WTC11 (cell line): ENCODE measurements at regions not wholly inside any gene's neighbourhood (a gene's known extent, or its start where the extent isn't known, plus 50 kb on each side); places are given as distances from the start of the nearest gene placed in this dataset.

Source experiments
- ATAC-seq: fragments of 200-7000 bp; cut with Tn5 transposase; 2 replicates; pipeline ENCODE4 v1.10.0; 2021; ENCODE audit warnings: mild to moderate bottlenecking, moderate library complexity
- CTCF ChIA-PET: fragments of 300-600 bp; sonication (Branson Sonifier 250); formaldehyde crosslinking; loops from one replicate; lab custom pipeline; 2021; ENCODE audit warnings: antibody characterized with exemption; lab: Charles Lee
- POLR2A ChIA-PET: fragments of 350-600 bp; sonication (Branson Sonifier 250); formaldehyde crosslinking; loops from one replicate; lab custom pipeline; 2021; ENCODE audit warnings: antibody characterized with exemption; lab: Charles Lee
- DNase-seq: peaks from one replicate; pipeline ENCODE4 v3.0.0; 2021; ENCODE audit warnings: low spot score
- H3K27ac Mint-ChIP-seq: 2 replicates; pipeline ENCODE4 v1.8.0; 2021; ENCODE audit warnings: mixed read lengths
- H3K27me3 Mint-ChIP-seq: 2 replicates; pipeline ENCODE4 v1.8.0; 2021; ENCODE audit warnings: low read depth, mild to moderate bottlenecking, moderate library complexity, mixed read lengths
- H3K36me3 Mint-ChIP-seq: 2 replicates; pipeline ENCODE4 v1.8.0; 2021; ENCODE audit warnings: mixed read lengths
- H3K4me1 Mint-ChIP-seq: 2 replicates; pipeline ENCODE4 v1.8.0; 2022; ENCODE audit warnings: mixed read lengths
- H3K4me3 Mint-ChIP-seq: 2 replicates; pipeline ENCODE4 v1.8.0; 2021; ENCODE audit warnings: mild to moderate bottlenecking, moderate library complexity, mixed read lengths
- H3K9me3 Mint-ChIP-seq: 2 replicates; pipeline ENCODE4 v1.8.0; 2021; ENCODE audit warnings: mixed read lengths
- AR ChIP-seq: fragments of 250-450 bp; sonication (Bioruptor Pico); IDR thresholded peaks from 2 replicates; pipeline ENCODE4 v1.9.0; 2021; ENCODE audit warnings: mild to moderate bottlenecking
- ATF3 ChIP-seq: sonication (generic); formaldehyde crosslinking; conservative IDR thresholded peaks from 2 replicates; pipeline ENCODE4 v1.8.1; 2022; ENCODE audit warnings: mild to moderate bottlenecking, missing genetic modification reagents
- CREB1 ChIP-seq: sonication (generic); formaldehyde crosslinking; IDR thresholded peaks from 2 replicates; pipeline ENCODE4 v1.8.0; 2023; ENCODE audit warnings: mild to moderate bottlenecking, missing genetic modification reagents
- CREM ChIP-seq: sonication (generic); formaldehyde crosslinking; IDR thresholded peaks from 2 replicates; pipeline ENCODE4 v1.8.1; 2022; ENCODE audit warnings: mild to moderate bottlenecking, missing genetic modification reagents, moderate library complexity
- ERG ChIP-seq: fragments of 250-450 bp; sonication (Bioruptor Pico); IDR thresholded peaks from 2 replicates; pipeline ENCODE4 v1.8.0; 2021; ENCODE audit warnings: mild to moderate bottlenecking
- ESRRA ChIP-seq: sonication (generic); formaldehyde crosslinking; IDR thresholded peaks from 2 replicates; pipeline ENCODE4 v1.8.1; 2022; ENCODE audit warnings: mild to moderate bottlenecking, missing genetic modification reagents, borderline replicate concordance
- GABPB1 ChIP-seq: sonication (generic); formaldehyde crosslinking; IDR thresholded peaks from 2 replicates; pipeline ENCODE4 v1.8.1; 2023; ENCODE audit warnings: mild to moderate bottlenecking, missing genetic modification reagents
- KAT7 ChIP-seq: sonication (generic); formaldehyde crosslinking; IDR thresholded peaks from 2 replicates; pipeline ENCODE4 v1.8.1; 2023; ENCODE audit warnings: missing genetic modification reagents, mild to moderate bottlenecking, borderline replicate concordance
- SOX15 ChIP-seq: fragments of 250-450 bp; sonication (Bioruptor Pico); IDR thresholded peaks from 2 replicates; pipeline ENCODE4 v1.9.0; 2021; ENCODE audit warnings: mild to moderate bottlenecking
- ZBTB43 ChIP-seq: sonication (generic); formaldehyde crosslinking; IDR thresholded peaks from 2 replicates; pipeline ENCODE4 v1.8.1; 2023; ENCODE audit warnings: mild to moderate bottlenecking, missing genetic modification reagents
- ZMAT4 ChIP-seq: fragments of 250-450 bp; sonication (Bioruptor Pico); IDR thresholded peaks from 2 replicates; pipeline ENCODE4 v1.9.0; 2021; ENCODE audit warnings: mild to moderate bottlenecking
- ZNF121 ChIP-seq: sonication (generic); formaldehyde crosslinking; IDR thresholded peaks from 2 replicates; pipeline ENCODE4 v1.8.0; 2023; ENCODE audit warnings: missing genetic modification reagents
- ZNF138 ChIP-seq: sonication (generic); formaldehyde crosslinking; conservative IDR thresholded peaks from 2 replicates; pipeline ENCODE4 v1.8.1; 2022; ENCODE audit warnings: mild to moderate bottlenecking, moderate library complexity, missing genetic modification reagents
- ZNF219 ChIP-seq: sonication (generic); formaldehyde crosslinking; IDR thresholded peaks from 2 replicates; pipeline ENCODE4 v1.8.0; 2023; ENCODE audit warnings: missing genetic modification reagents, mild to moderate bottlenecking, borderline replicate concordance
- ZNF281 ChIP-seq: sonication (generic); formaldehyde crosslinking; IDR thresholded peaks from 2 replicates; pipeline ENCODE4 v1.8.0; 2023; ENCODE audit warnings: mild to moderate bottlenecking, missing genetic modification reagents
- ZNF317 ChIP-seq: sonication (generic); formaldehyde crosslinking; IDR thresholded peaks from 2 replicates; pipeline ENCODE4 v1.8.1; 2023; ENCODE audit warnings: low read depth, mild to moderate bottlenecking, moderate library complexity, missing genetic modification reagents, borderline replicate concordance

GRCh38 chr1:34283142-34283541 lies 106.4 kb downstream of the C1orf94 start (continued):
- no peak for TF ChIP-seq SOX15 (CRISPR knock-in tag)

GRCh38 chr1:34286511-34286910 lies 109.8 kb downstream of the C1orf94 start:
- DNase-seq = no peak
- H3K27me3 Mint-ChIP-seq = peaks cover 4% of the 10 kb centered on the region
- H3K9me3 Mint-ChIP-seq = peaks cover 7% of the 10 kb centered on the region; the same call in 1 of the 2 replicates
- CTCF ChIA-PET = interaction anchor here (0.6 kb wide), 1 partner anchor 123 kb away, joined by 3 read pairs; no protein-coding TSS in a partner anchor
- peaks cover 9% of the 10 kb centered on the region; the same call in 1 of the 2 replicates for H3K4me1 Mint-ChIP-seq
- TF ChIP-seq ZNF219 (CRISPR knock-in tag) = no peak
- TF ChIP-seq ESRRA = no peak
- no peak for TF ChIP-seq CREM (CRISPR knock-in tag)
- no peak for TF ChIP-seq ZNF138 (CRISPR knock-in tag)
- TF ChIP-seq ZMAT4 = no peak
- no peak for TF ChIP-seq ATF3 (CRISPR knock-in tag)
- no peak for TF ChIP-seq ERG (CRISPR knock-in tag)
- no peak for TF ChIP-seq AR (CRISPR knock-in tag)
- TF ChIP-seq ZBTB43 (CRISPR knock-in tag) = no peak
- no peak for TF ChIP-seq ZNF121 (CRISPR knock-in tag)
- TF ChIP-seq GABPB1 (CRISPR knock-in tag) = no peak
- no peak for TF ChIP-seq ZNF317 (CRISPR knock-in tag)
- no peak for TF ChIP-seq CREB1 (CRISPR knock-in tag)
- TF ChIP-seq, all 79 proteins: peak for 0
- no peaks in the 10 kb centered on the region for H3K36me3 Mint-ChIP-seq
- ATAC-seq = no peak
- POLR2A ChIA-PET = no interaction called here
- no peak overlapping the region for H3K4me3 Mint-ChIP-seq
- no peak overlapping the region for H3K27ac Mint-ChIP-seq

- ATAC-seq = no peak
- CTCF ChIA-PET = interaction anchor here (1.6 kb wide), 1 partner anchor 452 kb away, joined by 6 read pairs; no protein-coding TSS in a partner anchor
These were observed 114.1 kb downstream of the C1orf94 start for GRCh38 chr1:34290831-34291230.

More at GRCh38 chr1:34290831-34291230, 114.1 kb downstream of the C1orf94 start:
- no peak for DNase-seq
- Mint-ChIP-seq H3K36me3 (no peaks in the 10 kb centered on the region), H3K4me3 (no peak overlapping the region), H3K4me1 (peaks cover 9% of the 10 kb centered on the region; the same call in 1 of the 2 replicates)
- POLR2A ChIA-PET = no interaction called here
- TF ChIP-seq KAT7 (CRISPR knock-in tag) (no peak), ZNF281 (CRISPR knock-in tag) (no peak)
- TF ChIP-seq, all 79 proteins: peak for 0
- no peak overlapping the region for H3K27ac Mint-ChIP-seq
- H3K9me3 Mint-ChIP-seq = no peaks in the 10 kb centered on the region
- H3K27me3 Mint-ChIP-seq = peaks cover 6% of the 10 kb centered on the region
